Neuronal stem cell (in vitro differentiated cells): ENCODE measurements at regions not wholly inside any gene's neighbourhood (a gene's known extent, or its start where the extent isn't known, plus 50 kb on each side); places are given as distances from the start of the nearest gene placed in this dataset.

Experiments
- DNase-seq: peaks from one replicate; pipeline ENCODE4 v3.0.0-alpha.2; 2013; ENCODE audit warnings: low spot score
- H2AFZ ChIP-seq: one replicate; pipeline ENCODE4 v1.6.1; 2013; ENCODE audit warnings: mild to moderate bottlenecking, low read length, inconsistent platforms
- H2AK5ac ChIP-seq: 2 replicates; pipeline ENCODE4 v1.6.1; 2013; ENCODE audit warnings: low read depth, mild to moderate bottlenecking, inconsistent platforms, low read length, moderate library complexity, mixed read lengths
- H2BK120ac ChIP-seq: 2 replicates; pipeline ENCODE4 v1.6.1; 2013; ENCODE audit warnings: low read depth, mild to moderate bottlenecking, inconsistent platforms, low read length, moderate library complexity, mixed read lengths
- H2BK12ac ChIP-seq: one replicate; pipeline ENCODE4 v1.6.1; 2013; ENCODE audit warnings: low read length, inconsistent platforms
- H2BK15ac ChIP-seq: 2 replicates; pipeline ENCODE4 v1.6.1; 2013; ENCODE audit warnings: mild to moderate bottlenecking, low read length, inconsistent platforms, mixed read lengths
- H2BK5ac ChIP-seq: one replicate; pipeline ENCODE4 v1.6.1; 2013; ENCODE audit warnings: inconsistent platforms, mild to moderate bottlenecking, low read length, moderate library complexity
- H3K14ac ChIP-seq: one replicate; pipeline ENCODE4 v1.6.1; 2013; ENCODE audit warnings: low read length, inconsistent platforms
- H3K18ac ChIP-seq: 2 replicates; pipeline ENCODE4 v1.6.1; 2013; ENCODE audit warnings: low read length, inconsistent platforms
- H3K23ac ChIP-seq: 2 replicates; pipeline ENCODE4 v1.6.1; 2013; ENCODE audit warnings: low read depth, mild to moderate bottlenecking, mixed read lengths, low read length, inconsistent platforms; ENCODE audit not compliant: poor library complexity
- H3K27ac ChIP-seq: replicated peaks from 3 replicates; pipeline ENCODE4 v1.5.1; 2013; ENCODE audit warnings: low read length, inconsistent platforms
- H3K27me3 ChIP-seq, 3 experiments: 2 replicates each; pipeline ENCODE4 v1.6.1; 2013; ENCODE audit warnings: low read length in 3 of 3, mild to moderate bottlenecking in 2 of 3, inconsistent platforms in 1 of 3, low read depth in 1 of 3, mixed read lengths in 1 of 3, moderate library complexity in 1 of 3; ENCODE audit not compliant: control insufficient read depth in 3 of 3, insufficient read depth in 3 of 3
- H3K36me3 ChIP-seq, 2 donors: replicated peaks in 1 of 2; 2 replicates each; pipeline ENCODE4 v1.6.1; 2013; ENCODE audit warnings: low read length in 2 of 2; ENCODE audit not compliant: control insufficient read depth in 2 of 2, insufficient read depth in 2 of 2
- H3K4ac ChIP-seq: 2 replicates; pipeline ENCODE4 v1.6.1; 2013; ENCODE audit warnings: inconsistent platforms, mild to moderate bottlenecking, low read length, moderate library complexity
- H3K4me1 ChIP-seq, 2 donors: 1 replicate in 1 of 2; 2 replicates in 1 of 2; pipeline ENCODE4 v1.6.1; 2013; ENCODE audit warnings: low read length in 2 of 2, low read depth in 1 of 2; ENCODE audit not compliant: control insufficient read depth in 2 of 2, insufficient read depth in 1 of 2
- H3K4me2 ChIP-seq: one replicate; pipeline ENCODE4 v1.6.1; 2013; ENCODE audit warnings: mild to moderate bottlenecking, low read length, inconsistent platforms; ENCODE audit not compliant: insufficient read depth, poor library complexity, severe bottlenecking
- H3K4me3 ChIP-seq, 2 donors: 2 replicates each; pipeline ENCODE4 v1.5.1; 2013; ENCODE audit warnings: low read length in 2 of 2, mild to moderate bottlenecking in 2 of 2, inconsistent platforms in 1 of 2, moderate library complexity in 1 of 2
- H3K79me1 ChIP-seq: one replicate; pipeline ENCODE4 v1.6.1; 2013; ENCODE audit warnings: low read depth, mild to moderate bottlenecking, inconsistent platforms, low read length, moderate library complexity
- H3K9ac ChIP-seq: one replicate; pipeline ENCODE4 v1.6.1; 2013; ENCODE audit warnings: mild to moderate bottlenecking, low read depth, low read length, inconsistent platforms; ENCODE audit not compliant: poor library complexity
- H3K9me3 ChIP-seq, 2 donors: replicated peaks in 1 of 2; 2 replicates each; pipeline versions ENCODE3 to v1.6.1; 2013; ENCODE audit warnings: low read length in 2 of 2, mild to moderate bottlenecking in 2 of 2, inconsistent platforms in 1 of 2, low read depth in 1 of 2, mixed read lengths in 1 of 2, moderate library complexity in 1 of 2; ENCODE audit not compliant: control insufficient read depth in 2 of 2, insufficient read depth in 1 of 2
- H4K8ac ChIP-seq: one replicate; pipeline ENCODE4 v1.6.1; 2013; ENCODE audit warnings: low read depth, mild to moderate bottlenecking, inconsistent platforms, low read length, moderate library complexity
- H4K91ac ChIP-seq: one replicate; pipeline ENCODE4 v1.6.1; 2013; ENCODE audit warnings: low read length, low read depth, mild to moderate bottlenecking, inconsistent platforms; ENCODE audit not compliant: poor library complexity
- WGBS, 2 donors: extraction: QIAGEN DNeasy Blood & Tissue Kit; methylation state at CpG; one replicate each; pipeline ENCODE4 v1.1.7; 2013; ENCODE audit warnings: missing lambda C conversion rate in 2 of 2, mixed read lengths in 1 of 2; ENCODE audit not compliant: insufficient read length in 2 of 2, insufficient replicate concordance in 1 of 2; ENCODE audit errors: extremely low coverage in 2 of 2; 5-methylcytosine and 5-hydroxymethylcytosine counted together

DNA sequence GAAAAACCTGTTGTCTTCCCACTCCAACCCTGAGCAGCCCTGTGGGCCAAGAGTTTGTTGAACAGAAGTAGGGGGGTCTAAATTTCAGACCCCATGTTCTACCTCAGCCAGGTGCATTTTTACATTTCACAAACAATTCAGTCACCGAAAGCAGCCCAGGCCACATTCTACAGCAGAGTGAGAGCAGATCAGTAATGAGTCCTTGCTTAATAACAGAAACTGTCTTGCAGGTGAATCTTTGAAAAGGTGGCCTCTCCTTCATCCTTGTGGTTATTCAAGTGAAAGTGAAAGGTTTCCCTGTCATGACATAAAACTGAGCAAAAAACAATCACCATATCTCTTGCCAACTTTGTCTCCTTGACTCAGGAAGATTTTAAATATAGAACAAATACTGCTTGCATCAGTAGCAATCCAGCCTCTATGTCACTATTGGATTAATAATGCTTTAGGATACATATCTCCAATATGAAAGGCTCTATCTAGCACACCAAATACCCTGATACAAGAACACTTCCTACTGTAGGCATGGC lies 670.2 kb downstream of the DIAPH3 start:
- H2BK15ac ChIP-seq, result no peak overlapping the region

GRCh38 chr13:59494151-59494550 lies 669.6 kb downstream of the DIAPH3 start:
- Histone ChIP-seq H3K36me3 (no peaks in the 10 kb centered on the region), H3K18ac (no peak overlapping the region), H3K9me3 (no peaks in the 10 kb centered on the region), H3K23ac (no peak overlapping the region), H4K91ac (no peak overlapping the region), H3K27me3 (no peaks in the 10 kb centered on the region), H2AFZ (no peak overlapping the region), H3K4me1 (no peaks in the 10 kb centered on the region), H2BK5ac (no peak overlapping the region), H2BK15ac (no peak overlapping the region), H3K4me3 (no peak overlapping the region), H3K9ac (no peak overlapping the region), H3K27ac (no peak overlapping the region), H2BK12ac (no peak overlapping the region), H2AK5ac (no peak overlapping the region), H3K14ac (no peak overlapping the region), H3K79me1 (no peaks in the 10 kb centered on the region), H4K8ac (no peak overlapping the region), H3K4ac (no peak overlapping the region), H3K4me2 (no peak overlapping the region), H2BK120ac (no peak overlapping the region)
- DNase-seq, result no peak

More for the DNA sequence above, 670.2 kb downstream of the DIAPH3 start:
- H3K4ac ChIP-seq, result no peak overlapping the region
- no peak overlapping the region for H4K91ac ChIP-seq
- H3K9me3 ChIP-seq, result no peaks in the 10 kb centered on the region
- no peak overlapping the region for H3K4me2 ChIP-seq
- H3K79me1 ChIP-seq, result no peaks in the 10 kb centered on the region
- H3K4me3 ChIP-seq, result no peak overlapping the region
- no peak overlapping the region for H3K14ac ChIP-seq
- no peak overlapping the region for H3K9ac ChIP-seq
- no peak overlapping the region for H2BK12ac ChIP-seq
- H3K4me1 ChIP-seq, result no peaks in the 10 kb centered on the region
- DNase-seq, result no peak
- no peak overlapping the region for H2BK5ac ChIP-seq
- no peak overlapping the region for H2AFZ ChIP-seq
- WGBS, 2 donors, result no CpG with 5 or more reads among the region's 1 CpG
- no peaks in the 10 kb centered on the region for H3K36me3 ChIP-seq
- no peak overlapping the region for H3K27ac ChIP-seq
- no peak overlapping the region for H2AK5ac ChIP-seq
- H3K18ac ChIP-seq, result no peak overlapping the region
- no peak overlapping the region for H4K8ac ChIP-seq
- no peak overlapping the region for H2BK120ac ChIP-seq
- H3K23ac ChIP-seq, result no peak overlapping the region
- H3K27me3 ChIP-seq, result no peaks in the 10 kb centered on the region

DNA sequence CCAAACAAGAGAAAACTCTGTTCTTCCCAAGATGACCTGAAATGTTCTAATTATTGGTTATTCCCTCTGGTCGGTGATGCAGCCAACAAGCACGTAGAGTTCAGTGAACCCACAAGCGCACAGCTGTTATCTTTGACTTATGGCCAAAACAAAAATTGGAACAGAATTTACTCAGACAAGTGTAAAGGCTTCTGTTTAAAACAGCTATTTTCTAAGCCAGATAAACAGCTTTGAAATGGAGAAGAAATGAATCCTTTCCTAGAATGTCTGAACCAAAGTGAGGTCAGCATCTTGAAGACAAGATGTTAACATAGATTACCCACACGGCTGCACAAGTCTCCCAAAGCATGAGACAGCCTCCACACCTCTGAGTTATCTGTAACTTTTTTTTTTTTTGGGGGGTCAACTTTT lies 669.2 kb downstream of the DIAPH3 start:
- Histone ChIP-seq H3K27ac (no peak overlapping the region), H3K18ac (no peak overlapping the region), H2BK15ac (no peak overlapping the region), H2BK5ac (no peak overlapping the region), H3K14ac (no peak overlapping the region), H3K4me3 (no peak overlapping the region), H3K36me3 (no peaks in the 10 kb centered on the region), H3K23ac (no peak overlapping the region), H4K8ac (no peak overlapping the region), H3K4ac (no peak overlapping the region), H3K27me3 (no peaks in the 10 kb centered on the region), H3K9me3 (no peaks in the 10 kb centered on the region), H4K91ac (no peak overlapping the region), H2BK120ac (no peak overlapping the region), H3K9ac (no peak overlapping the region), H2BK12ac (no peak overlapping the region), H2AK5ac (no peak overlapping the region), H3K79me1 (no peaks in the 10 kb centered on the region), H3K4me1 (no peaks in the 10 kb centered on the region), H3K4me2 (no peak overlapping the region), H2AFZ (no peak overlapping the region)
- no CpG with 5 or more reads among the region's 4 CpGs for WGBS, 2 donors
- no peak for DNase-seq

- Histone ChIP-seq H3K23ac (no peak overlapping the region), H3K27me3 (no peaks in the 10 kb centered on the region), H2AFZ (no peak overlapping the region), H2BK120ac (no peak overlapping the region), H2AK5ac (no peak overlapping the region), H3K79me1 (no peaks in the 10 kb centered on the region), H3K14ac (no peak overlapping the region), H2BK5ac (no peak overlapping the region), H3K27ac (no peak overlapping the region), H4K91ac (no peak overlapping the region), H2BK12ac (no peak overlapping the region), H3K4me3 (no peak overlapping the region), H3K4me1 (no peaks in the 10 kb centered on the region), H3K18ac (no peak overlapping the region), H3K9me3 (no peaks in the 10 kb centered on the region), H2BK15ac (no peak overlapping the region), H4K8ac (no peak overlapping the region), H3K9ac (no peak overlapping the region), H3K4ac (no peak overlapping the region), H3K4me2 (no peak overlapping the region), H3K36me3 (no peaks in the 10 kb centered on the region)
- no CpG with 5 or more reads among the region's 4 CpGs for WGBS, 2 donors
- DNase-seq, result no peak
Observed at GRCh38 chr13:59495299-59495698, 668.4 kb downstream of the DIAPH3 start.
